Transverse colon (tissue), 4 donors: ENCODE measurements at regions not wholly inside any gene's neighbourhood (a gene's known extent, or its start where the extent isn't known, plus 50 kb on each side); places are given as distances from the start of the nearest gene placed in this dataset.

Source experiments
- DNase-seq: peaks from one replicate; pipeline ENCODE4 v3.0.0-alpha.2; 2019
- H3K27ac ChIP-seq, 4 donors: fragments of 200-600 bp; sonication (generic); 2 replicates each; pipeline ENCODE4 v1.5.1; 2016 to 2018; ENCODE audit warnings: inconsistent platforms in 4 of 4
- H3K27me3 ChIP-seq: fragments of 200-600 bp; sonication (generic); 2 replicates; pipeline ENCODE4 v1.5.1; 2017; ENCODE audit warnings: inconsistent platforms
- H3K36me3 ChIP-seq, 4 donors: fragments of 200-600 bp; sonication (generic); 2 replicates each; pipeline ENCODE4 v1.5.1; 2017 to 2019; ENCODE audit warnings: inconsistent platforms in 4 of 4
- H3K4me1 ChIP-seq, 4 donors: fragments of 200-600 bp; sonication (generic); 2 replicates each; pipeline ENCODE4 v1.5.1; 2017 to 2020; ENCODE audit warnings: inconsistent platforms in 4 of 4
- H3K4me3 ChIP-seq, 4 donors: fragments of 200-600 bp; sonication (generic); 1 replicate in 1 of 4; 2 replicates in 3 of 4; pipeline versions ENCODE4 v1.5.1 to v1.6.1; 2017 to 2019; ENCODE audit warnings: inconsistent platforms in 4 of 4
- H3K9me3 ChIP-seq, 2 donors: fragments of 200-600 bp; sonication (generic); 2 replicates each; pipeline ENCODE4 v1.5.1; 2017 to 2019; ENCODE audit warnings: inconsistent platforms in 2 of 2
- EP300 ChIP-seq: sonication (generic); formaldehyde crosslinking; IDR thresholded peaks from one replicate; pipeline ENCODE4 v1.6.1; 2017; ENCODE audit warnings: antibody characterized with exemption, low read depth
- POLR2A ChIP-seq: fragments of 450-650 bp; IDR thresholded peaks from one replicate; pipeline ENCODE4 v1.6.1; 2016; ENCODE audit warnings: antibody characterized with exemption, mild to moderate bottlenecking, moderate library complexity
- POLR2AphosphoS5 ChIP-seq, 3 donors: sonication (generic); formaldehyde crosslinking; IDR thresholded peaks; one replicate each; pipeline ENCODE4 v1.6.1; 2016; ENCODE audit warnings: antibody characterized with exemption in 3 of 3
- WGBS, 2 donors: methylation state at CpG; one replicate each; pipeline ENCODE4 v1.1.5; 2018; ENCODE audit warnings: low coverage in 1 of 2; 5-methylcytosine and 5-hydroxymethylcytosine counted together
- in situ Hi-C, 4 donors: fragments of 200-750 bp; cut with MboI; loops; one replicate each; pipeline versions ENCODE4 v1.15.0 to v1.15.1; 2017; ENCODE audit warnings: low sequenced_read_pairs in 3 of 4, low pct_ligation_motif_present in 1 of 4, low pct_unique_long_range_greater_than_20kb in 1 of 4
- intact Hi-C: fragments of 100-400 bp; cut with DNase I; formaldehyde crosslinking; loops from one replicate; pipeline ENCODE4 v1.15.1; 2023; ENCODE audit warnings: low total_unique reads
- TF ChIP-seq, protein P1 (sequence below), 5 experiments: fragments of 200-600 bp in 3 of 5; fragments of 450-650 bp in 2 of 5; sonication (generic) in 3 of 5; IDR thresholded peaks; 1 replicate in 2 of 5; 2 replicates in 3 of 5; pipeline ENCODE4 v1.5.1; 2016 to 2017; ENCODE audit warnings: antibody characterized with exemption in 5 of 5, inconsistent platforms in 3 of 5, mild to moderate bottlenecking in 2 of 5, moderate library complexity in 1 of 5

DNA sequence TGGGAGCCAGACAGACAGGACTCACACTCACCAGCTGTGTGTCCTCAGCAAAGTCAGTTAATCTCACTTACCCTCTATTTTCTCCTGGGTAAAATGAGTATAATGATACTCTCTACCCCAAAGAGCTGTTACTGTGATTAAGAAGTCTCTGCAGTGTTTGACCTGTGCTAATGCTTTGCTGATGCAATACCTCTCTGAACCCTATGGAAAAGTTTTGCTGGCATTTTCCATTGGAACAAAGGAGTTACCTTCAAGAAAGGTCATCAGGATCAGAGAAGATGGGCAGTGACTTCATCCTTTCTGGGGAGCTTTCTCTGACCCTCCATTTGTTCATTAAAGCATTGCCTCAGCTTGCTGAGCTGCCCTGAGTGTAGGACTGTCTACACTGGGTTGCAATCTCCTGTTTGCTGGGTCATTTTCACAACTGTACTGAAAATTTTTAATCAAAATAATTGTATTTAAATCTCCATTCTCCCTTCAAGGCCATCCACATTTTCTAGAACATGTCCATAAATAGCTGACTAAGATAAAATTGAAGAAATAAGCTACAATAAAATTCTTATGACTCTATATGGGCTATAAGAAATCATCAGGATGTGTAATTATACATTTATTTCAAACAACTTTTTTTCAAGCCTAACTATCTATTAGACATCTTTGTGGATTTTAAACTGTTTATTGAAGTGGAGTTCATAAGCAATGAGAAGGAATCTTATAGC is 272.8 kb upstream of the CPEB2 start:
- no peak for DNase-seq
- TF ChIP-seq, protein P1, sequence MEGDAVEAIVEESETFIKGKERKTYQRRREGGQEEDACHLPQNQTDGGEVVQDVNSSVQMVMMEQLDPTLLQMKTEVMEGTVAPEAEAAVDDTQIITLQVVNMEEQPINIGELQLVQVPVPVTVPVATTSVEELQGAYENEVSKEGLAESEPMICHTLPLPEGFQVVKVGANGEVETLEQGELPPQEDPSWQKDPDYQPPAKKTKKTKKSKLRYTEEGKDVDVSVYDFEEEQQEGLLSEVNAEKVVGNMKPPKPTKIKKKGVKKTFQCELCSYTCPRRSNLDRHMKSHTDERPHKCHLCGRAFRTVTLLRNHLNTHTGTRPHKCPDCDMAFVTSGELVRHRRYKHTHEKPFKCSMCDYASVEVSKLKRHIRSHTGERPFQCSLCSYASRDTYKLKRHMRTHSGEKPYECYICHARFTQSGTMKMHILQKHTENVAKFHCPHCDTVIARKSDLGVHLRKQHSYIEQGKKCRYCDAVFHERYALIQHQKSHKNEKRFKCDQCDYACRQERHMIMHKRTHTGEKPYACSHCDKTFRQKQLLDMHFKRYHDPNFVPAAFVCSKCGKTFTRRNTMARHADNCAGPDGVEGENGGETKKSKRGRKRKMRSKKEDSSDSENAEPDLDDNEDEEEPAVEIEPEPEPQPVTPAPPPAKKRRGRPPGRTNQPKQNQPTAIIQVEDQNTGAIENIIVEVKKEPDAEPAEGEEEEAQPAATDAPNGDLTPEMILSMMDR (IDR thresholded peaks at IDR 0.05): no peak
- no peak for TF ChIP-seq POLR2AphosphoS5 (IDR thresholded peaks at IDR 0.05)
- no peak for TF ChIP-seq POLR2A
- TF ChIP-seq EP300: no peak
- Histone ChIP-seq H3K36me3 (no peaks in the 10 kb centered on the region), H3K4me1 (no peaks in the 10 kb centered on the region), H3K27ac (no peak overlapping the region), H3K9me3 (no peaks in the 10 kb centered on the region), H3K27me3 (no peaks in the 10 kb centered on the region), H3K4me3 (no peak overlapping the region)
- intact Hi-C loops: no loop called here
- in situ Hi-C loops: no loop called here

DNA sequence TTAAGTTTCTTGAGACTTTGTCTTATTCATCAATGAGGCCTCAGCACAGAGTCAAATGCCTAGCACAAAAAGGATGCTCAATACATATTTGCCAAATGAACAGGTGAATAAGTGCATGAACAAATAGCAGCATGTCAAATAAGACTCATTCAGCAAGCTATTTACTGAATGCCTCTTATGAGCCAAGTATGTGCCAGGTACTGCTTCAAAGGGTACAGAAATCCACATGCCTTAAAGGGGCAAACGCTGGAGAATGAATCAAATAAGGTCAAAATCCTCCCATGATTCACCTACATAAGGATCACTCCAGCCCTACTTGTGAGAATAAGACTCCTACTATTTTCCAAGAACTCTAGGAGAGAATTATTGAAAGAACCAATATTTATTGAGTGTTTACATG is 260.2 kb upstream of the CPEB2 start:
- in situ Hi-C loops: no loop called here
- no peak for TF ChIP-seq EP300
- TF ChIP-seq, protein P1 (IDR thresholded peaks at IDR 0.05): no peak
- no peak for TF ChIP-seq POLR2A
- TF ChIP-seq POLR2AphosphoS5 (IDR thresholded peaks at IDR 0.05): no peak

DNA sequence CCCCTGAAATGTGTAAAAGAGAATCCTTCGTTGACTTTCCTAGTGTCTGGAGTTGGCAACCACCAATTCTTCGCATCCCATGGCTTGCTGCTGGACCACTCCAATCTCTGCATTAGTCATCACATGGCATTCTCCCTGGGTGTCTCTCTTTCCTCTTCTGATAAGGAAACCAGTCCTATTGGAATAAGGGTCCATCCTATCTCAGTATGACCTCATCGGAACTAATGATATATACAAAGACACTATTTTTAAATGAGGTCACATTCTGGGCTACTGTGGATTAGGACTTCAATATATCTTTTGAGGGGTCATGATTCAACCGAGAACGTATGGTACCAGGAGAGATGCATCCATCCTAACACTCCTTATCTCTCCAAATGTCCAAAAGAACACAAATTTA is 259.1 kb upstream of the CPEB2 start:
- H3K27me3 ChIP-seq: no peaks in the 10 kb centered on the region
- H3K4me3 ChIP-seq: no peak overlapping the region
- no peak for TF ChIP-seq POLR2AphosphoS5 (IDR thresholded peaks at IDR 0.05)
- TF ChIP-seq, protein P1 (IDR thresholded peaks at IDR 0.05): no peak
- no peak for TF ChIP-seq EP300
- no peak for TF ChIP-seq POLR2A
- no peak overlapping the region for H3K27ac ChIP-seq
- in situ Hi-C loops (no loop called here), intact Hi-C loops (no loop called here)
- no peak for DNase-seq
- no peaks in the 10 kb centered on the region for H3K4me1 ChIP-seq
- H3K36me3 ChIP-seq: no peaks in the 10 kb centered on the region
- H3K9me3 ChIP-seq: no peaks in the 10 kb centered on the region
- 90 to 100% methylated on average over 3 to 5 of the region's 5 CpGs for WGBS, 2 donors

More for the DNA sequence above, 260.2 kb upstream of the CPEB2 start:
- 74% methylated on average over 1 of the region's 1 CpG; no CpG with 5 or more reads in 1 of the 2 donors for WGBS, 2 donors
- H3K4me1 ChIP-seq: no peaks in the 10 kb centered on the region
- H3K36me3 ChIP-seq: no peaks in the 10 kb centered on the region
- H3K27ac ChIP-seq: no peak overlapping the region
- no peak overlapping the region for H3K4me3 ChIP-seq
- no peaks in the 10 kb centered on the region for H3K9me3 ChIP-seq
- intact Hi-C loops: no loop called here
- no peak for DNase-seq
- no peaks in the 10 kb centered on the region for H3K27me3 ChIP-seq

DNA sequence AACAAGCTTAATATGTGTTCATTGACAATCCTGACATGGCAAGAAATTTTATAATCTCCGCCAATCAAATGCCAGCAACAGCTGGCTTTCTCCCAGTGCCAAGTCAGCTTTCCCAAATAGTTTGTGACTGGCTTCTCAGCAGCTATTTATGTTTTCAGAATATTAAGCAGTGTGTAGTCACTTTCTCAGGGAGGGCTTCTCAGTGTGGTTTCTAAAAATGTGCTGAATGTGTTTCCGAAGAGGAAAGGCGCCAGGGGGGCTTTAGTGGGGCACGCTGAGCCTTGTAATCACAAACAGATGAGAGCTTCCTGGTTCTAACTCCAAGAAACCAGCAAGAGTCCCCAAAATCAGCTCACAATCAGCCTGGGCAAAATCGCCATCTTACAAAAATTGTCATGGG is 258.7 kb upstream of the CPEB2 start:
- intact Hi-C loops: no loop called here
- no peak for DNase-seq
- Histone ChIP-seq H3K27ac (no peak overlapping the region), H3K4me1 (no peaks in the 10 kb centered on the region), H3K9me3 (no peaks in the 10 kb centered on the region), H3K4me3 (no peak overlapping the region), H3K36me3 (no peaks in the 10 kb centered on the region), H3K27me3 (no peaks in the 10 kb centered on the region)
- TF ChIP-seq EP300 (no peak), POLR2AphosphoS5 (IDR thresholded peaks at IDR 0.05) (no peak), POLR2A (no peak)
- TF ChIP-seq, protein P1 (IDR thresholded peaks at IDR 0.05): no peak
- 85% methylated on average over 5 of the region's 5 CpGs; no CpG with 5 or more reads in 1 of the 2 donors for WGBS, 2 donors
- in situ Hi-C loops: no loop called here
